NT2/D1 (cell line): ENCODE measurements at regions not wholly inside any gene's neighbourhood (a gene's known extent, or its start where the extent isn't known, plus 50 kb on each side); places are given as distances from the start of the nearest gene placed in this dataset.

Source experiments
- YY1 ChIP-seq: IDR thresholded peaks from 2 replicates; pipeline ENCODE4 v1.6.1; 2011; ENCODE audit not compliant: insufficient read length, insufficient read depth
- ZNF274 ChIP-seq: IDR thresholded peaks from 2 replicates; pipeline ENCODE4 v1.6.1; 2011; ENCODE audit warnings: mild to moderate bottlenecking, low read depth, low read length

- no peak for TF ChIP-seq ZNF274
- no peak for TF ChIP-seq YY1
These were observed 57.5 kb upstream of the PTGR2 start for GRCh38 chr14:73794146-73794545.
